Neural progenitor cell (in vitro differentiated cells): ENCODE measurements at regions not wholly inside any gene's neighbourhood (a gene's known extent, or its start where the extent isn't known, plus 50 kb on each side); places are given as distances from the start of the nearest gene placed in this dataset.
A peak's percentile ranks its signal among the peaks of the same experiment; 100 is the strongest.

Experiments used
- DNase-seq: peaks from one replicate; pipeline ENCODE4 v3.0.0-alpha.2; 2016; ENCODE audit warnings: low spot score
- H2AFZ ChIP-seq: fragments of 200-600 bp; sonication (generic); replicated peaks from 2 replicates; pipeline ENCODE4 v1.6.1; 2016; ENCODE audit warnings: antibody characterized with exemption
- H3F3A ChIP-seq: fragments of 200-600 bp; sonication (generic); 2 replicates; pipeline ENCODE4 v1.6.1; 2016; ENCODE audit warnings: antibody characterized with exemption, low read depth
- H3K27ac ChIP-seq: fragments of 200-600 bp; sonication (generic); 2 replicates; pipeline ENCODE4 v1.5.1; 2016; ENCODE audit warnings: mild to moderate bottlenecking
- H3K27me3 ChIP-seq: fragments of 200-600 bp; sonication (generic); 2 replicates; pipeline ENCODE4 v1.6.1; 2016; ENCODE audit warnings: mild to moderate bottlenecking, moderate library complexity
- H3K36me3 ChIP-seq: fragments of 200-600 bp; sonication (generic); 2 replicates; pipeline ENCODE4 v1.5.1; 2016
- H3K4me1 ChIP-seq: fragments of 200-600 bp; sonication (generic); 2 replicates; pipeline ENCODE4 v1.6.1; 2016; ENCODE audit warnings: mixed run types
- H3K4me2 ChIP-seq: fragments of 200-600 bp; sonication (generic); 2 replicates; pipeline ENCODE4 v1.6.1; 2016
- H3K4me3 ChIP-seq: fragments of 200-600 bp; sonication (generic); 2 replicates; pipeline ENCODE4 v1.5.1; 2016
- H3K79me2 ChIP-seq: fragments of 200-600 bp; sonication (generic); 2 replicates; pipeline ENCODE4 v1.6.1; 2016; ENCODE audit warnings: low read depth
- H3K9ac ChIP-seq: fragments of 200-600 bp; sonication (generic); 2 replicates; pipeline ENCODE4 v1.6.1; 2016
- H3K9me3 ChIP-seq: fragments of 200-600 bp; sonication (generic); 2 replicates; pipeline ENCODE4 v1.5.1; 2016; ENCODE audit warnings: low read depth
- H4K20me1 ChIP-seq: fragments of 200-600 bp; sonication (generic); 2 replicates; pipeline ENCODE4 v1.6.1; 2016; ENCODE audit warnings: low read depth
- H3K27ac Mint-ChIP-seq: 3 replicates; pipeline ENCODE4 v1.8.0; 2021; ENCODE audit warnings: mixed read lengths
- H3K27me3 Mint-ChIP-seq: 2 replicates; pipeline ENCODE4 v1.8.0; 2022; ENCODE audit warnings: low read depth, mild to moderate bottlenecking, inconsistent platforms, moderate library complexity, mixed read lengths; ENCODE audit not compliant: insufficient read depth
- H3K36me3 Mint-ChIP-seq: 3 replicates; pipeline ENCODE4 v1.8.0; 2021; ENCODE audit warnings: mixed read lengths
- H3K4me1 Mint-ChIP-seq: 3 replicates; pipeline ENCODE4 v1.8.0; 2021; ENCODE audit warnings: mixed read lengths
- H3K4me3 Mint-ChIP-seq: 3 replicates; pipeline ENCODE4 v1.8.0; 2021; ENCODE audit warnings: mild to moderate bottlenecking, moderate library complexity, mixed read lengths
- H3K9me3 Mint-ChIP-seq: 3 replicates; pipeline ENCODE4 v1.8.0; 2020; ENCODE audit warnings: mixed read lengths
- EZH2 ChIP-seq: fragments of 200-600 bp; sonication (generic); IDR thresholded peaks from 2 replicates; pipeline ENCODE4 v1.6.1; 2017; ENCODE audit warnings: antibody characterized with exemption, mild to moderate bottlenecking, moderate library complexity
- EZH2phosphoT487 ChIP-seq: fragments of 200-600 bp; sonication (generic); IDR thresholded peaks from 2 replicates; pipeline ENCODE4 v1.6.1; 2017; ENCODE audit warnings: antibody characterized with exemption
- TF ChIP-seq, protein P1 (sequence below): fragments of 200-600 bp; sonication (generic); IDR thresholded peaks from 2 replicates; pipeline ENCODE4 v1.5.1; 2017; ENCODE audit warnings: antibody characterized with exemption, mild to moderate bottlenecking

GRCh38 chr2:193222454-193222853 lies 1027.7 kb upstream of the TMEFF2 start:
- Histone ChIP-seq H3K4me3 (no peak overlapping the region), H3K36me3 (no peaks in the 10 kb centered on the region), H3K9me3 (no peaks in the 10 kb centered on the region), H4K20me1 (no peaks in the 10 kb centered on the region), H3K27me3 (no peaks in the 10 kb centered on the region), H3K9ac (no peak overlapping the region), H3K27ac (no peak overlapping the region), H3K79me2 (no peaks in the 10 kb centered on the region), H3K4me1 (no peaks in the 10 kb centered on the region), H3K4me2 (no peak overlapping the region), H3F3A (no peaks in the 10 kb centered on the region), H2AFZ (no peak overlapping the region)
- Mint-ChIP-seq H3K9me3 (peaks cover 2% of the 10 kb centered on the region), H3K27ac (no peak overlapping the region), H3K4me3 (no peak overlapping the region), H3K4me1 (no peaks in the 10 kb centered on the region), H3K27me3 (peaks cover 2% of the 10 kb centered on the region), H3K36me3 (no peaks in the 10 kb centered on the region)
- DNase-seq, result no peak
- TF ChIP-seq, protein P1, sequence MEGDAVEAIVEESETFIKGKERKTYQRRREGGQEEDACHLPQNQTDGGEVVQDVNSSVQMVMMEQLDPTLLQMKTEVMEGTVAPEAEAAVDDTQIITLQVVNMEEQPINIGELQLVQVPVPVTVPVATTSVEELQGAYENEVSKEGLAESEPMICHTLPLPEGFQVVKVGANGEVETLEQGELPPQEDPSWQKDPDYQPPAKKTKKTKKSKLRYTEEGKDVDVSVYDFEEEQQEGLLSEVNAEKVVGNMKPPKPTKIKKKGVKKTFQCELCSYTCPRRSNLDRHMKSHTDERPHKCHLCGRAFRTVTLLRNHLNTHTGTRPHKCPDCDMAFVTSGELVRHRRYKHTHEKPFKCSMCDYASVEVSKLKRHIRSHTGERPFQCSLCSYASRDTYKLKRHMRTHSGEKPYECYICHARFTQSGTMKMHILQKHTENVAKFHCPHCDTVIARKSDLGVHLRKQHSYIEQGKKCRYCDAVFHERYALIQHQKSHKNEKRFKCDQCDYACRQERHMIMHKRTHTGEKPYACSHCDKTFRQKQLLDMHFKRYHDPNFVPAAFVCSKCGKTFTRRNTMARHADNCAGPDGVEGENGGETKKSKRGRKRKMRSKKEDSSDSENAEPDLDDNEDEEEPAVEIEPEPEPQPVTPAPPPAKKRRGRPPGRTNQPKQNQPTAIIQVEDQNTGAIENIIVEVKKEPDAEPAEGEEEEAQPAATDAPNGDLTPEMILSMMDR, result no peak
- no peak for TF ChIP-seq EZH2
- no peak for TF ChIP-seq EZH2phosphoT487

DNA sequence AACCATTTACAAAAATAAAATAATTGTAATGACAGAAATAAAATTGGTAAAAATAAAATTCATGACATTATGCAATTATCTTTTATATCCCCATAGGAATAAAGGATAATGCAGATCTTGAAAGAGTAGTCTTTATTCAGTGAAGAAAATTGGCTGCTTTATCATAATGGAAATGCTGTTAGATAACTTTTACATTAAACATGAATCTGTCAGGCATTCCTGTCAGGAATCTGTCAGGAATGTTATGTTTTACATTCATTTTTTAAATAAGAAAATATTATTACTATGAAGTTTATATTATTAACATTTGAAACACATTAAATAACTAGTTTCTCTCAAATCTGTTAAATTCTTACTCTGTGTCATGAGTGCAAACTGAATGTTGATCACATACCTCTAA lies 1024.7 kb upstream of the TMEFF2 start:
- Mint-ChIP-seq H3K4me3 (no peak overlapping the region), H3K36me3 (no peaks in the 10 kb centered on the region), H3K27ac (no peak overlapping the region), H3K9me3 (peaks cover 2% of the 10 kb centered on the region), H3K4me1 (no peaks in the 10 kb centered on the region), H3K27me3 (peaks cover 2% of the 10 kb centered on the region)
- no peaks in the 10 kb centered on the region for H3K79me2 ChIP-seq
- TF ChIP-seq, protein P1, result no peak
- no peak for TF ChIP-seq EZH2
- H2AFZ ChIP-seq, result no peak overlapping the region
- H3K4me1 ChIP-seq, result no peaks in the 10 kb centered on the region
- no peaks in the 10 kb centered on the region for H3F3A ChIP-seq
- no peak overlapping the region for H3K9ac ChIP-seq
- no peaks in the 10 kb centered on the region for H3K9me3 ChIP-seq
- no peaks in the 10 kb centered on the region for H3K27me3 ChIP-seq
- no peak overlapping the region for H3K4me2 ChIP-seq
- DNase-seq, result no peak
- no peaks in the 10 kb centered on the region for H3K36me3 ChIP-seq
- no peak overlapping the region for H3K27ac ChIP-seq
- H4K20me1 ChIP-seq, result no peaks in the 10 kb centered on the region
- no peak overlapping the region for H3K4me3 ChIP-seq

DNA sequence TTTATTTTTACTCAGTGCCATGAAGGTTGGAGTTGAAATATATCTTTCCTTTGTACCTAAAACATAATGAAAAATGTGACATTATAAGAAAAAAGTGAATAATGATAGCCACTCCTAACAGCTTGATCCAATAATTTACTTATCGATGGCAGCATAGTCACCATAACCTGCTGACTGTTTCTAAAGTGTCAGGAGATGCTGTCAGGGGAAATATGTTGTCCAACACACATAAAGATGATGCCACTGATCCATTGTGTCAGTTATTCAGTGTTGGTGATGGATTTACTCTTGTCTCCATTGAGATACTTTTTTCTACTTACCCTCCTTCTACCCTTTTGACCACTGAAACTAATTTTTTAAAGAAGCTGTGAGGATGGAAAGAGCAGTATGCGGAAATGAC lies 1006.9 kb upstream of the TMEFF2 start:
- Mint-ChIP-seq H3K9me3 (no peaks in the 10 kb centered on the region), H3K4me1 (peaks cover 3% of the 10 kb centered on the region), H3K27ac (no peak overlapping the region), H3K36me3 (no peaks in the 10 kb centered on the region), H3K27me3 (peaks cover 2% of the 10 kb centered on the region), H3K4me3 (no peak overlapping the region)
- Histone ChIP-seq H3K4me1 (no peaks in the 10 kb centered on the region), H3K27me3 (no peaks in the 10 kb centered on the region), H3K4me3 (no peak overlapping the region), H3F3A (no peaks in the 10 kb centered on the region), H4K20me1 (no peaks in the 10 kb centered on the region), H3K4me2 (no peak overlapping the region), H3K79me2 (no peaks in the 10 kb centered on the region), H3K27ac (no peak overlapping the region), H3K36me3 (no peaks in the 10 kb centered on the region), H3K9ac (no peak overlapping the region), H2AFZ (no peak overlapping the region), H3K9me3 (no peaks in the 10 kb centered on the region)
- TF ChIP-seq, protein P1, result no peak
- TF ChIP-seq EZH2phosphoT487, result no peak
- no peak for DNase-seq

GRCh38 chr2:193199322-193199721 lies 1004.6 kb upstream of the TMEFF2 start:
- no peaks in the 10 kb centered on the region for H3F3A ChIP-seq
- no peak overlapping the region for H3K9ac ChIP-seq
- no peak overlapping the region for H3K4me3 ChIP-seq
- H3K27ac ChIP-seq, result no peak overlapping the region
- no peaks in the 10 kb centered on the region for H3K4me1 Mint-ChIP-seq
- H3K79me2 ChIP-seq, result no peaks in the 10 kb centered on the region
- TF ChIP-seq, protein P1, result no peak
- TF ChIP-seq EZH2phosphoT487, result no peak
- no peak for TF ChIP-seq EZH2
- peaks cover 2% of the 10 kb centered on the region for H3K27me3 Mint-ChIP-seq
- H3K9me3 Mint-ChIP-seq, result no peaks in the 10 kb centered on the region
- no peak overlapping the region for H3K4me2 ChIP-seq
- H3K36me3 ChIP-seq, result no peaks in the 10 kb centered on the region
- no peaks in the 10 kb centered on the region for H4K20me1 ChIP-seq
- no peak for DNase-seq
- no peaks in the 10 kb centered on the region for H3K4me1 ChIP-seq
- H3K27me3 ChIP-seq, result no peaks in the 10 kb centered on the region
- no peak overlapping the region for H3K27ac Mint-ChIP-seq
- no peaks in the 10 kb centered on the region for H3K36me3 Mint-ChIP-seq
- H3K4me3 Mint-ChIP-seq, result no peak overlapping the region
- H3K9me3 ChIP-seq, result no peaks in the 10 kb centered on the region
- peak overlapping the region; percentile 72 for H2AFZ ChIP-seq
